Neural cell (in vitro differentiated cells): ENCODE measurements at regions not wholly inside any gene's neighbourhood (a gene's known extent, or its start where the extent isn't known, plus 50 kb on each side); places are given as distances from the start of the nearest gene placed in this dataset.

Source experiments
- H2AFZ ChIP-seq: fragments of 200-600, 300-800 bp; sonication (generic), shearing (Covaris generic); 2 replicates; pipeline ENCODE4 v1.6.0; 2014; ENCODE audit warnings: low read depth, mild to moderate bottlenecking, antibody characterized with exemption, low read length, moderate library complexity
- H3F3A ChIP-seq: fragments of 200-600 bp; shearing (Covaris generic); 2 replicates; pipeline ENCODE4 v1.6.1; 2016; ENCODE audit warnings: mild to moderate bottlenecking, moderate library complexity, mixed read lengths, antibody characterized with exemption, low read length; ENCODE audit not compliant: insufficient read depth, poor library complexity, severe bottlenecking
- H3K27ac ChIP-seq: fragments of 200-600, 300-800 bp; sonication (generic), shearing (Covaris generic); 2 replicates; pipeline ENCODE4 v1.5.1; 2014; ENCODE audit warnings: mild to moderate bottlenecking, low read length, moderate library complexity
- H3K27me3 ChIP-seq: fragments of 300-800, 200-600 bp; sonication (generic), shearing (Covaris generic); 2 replicates; pipeline ENCODE4 v1.6.0; 2014; ENCODE audit warnings: mild to moderate bottlenecking, low read depth, low read length, moderate library complexity; ENCODE audit not compliant: insufficient read depth
- H3K36me3 ChIP-seq: fragments of 300-800, 200-600 bp; sonication (generic), shearing (Covaris generic); 2 replicates; pipeline ENCODE4 v1.5.1; 2014; ENCODE audit warnings: mild to moderate bottlenecking, antibody characterized with exemption, low read length, moderate library complexity; ENCODE audit not compliant: insufficient read depth
- H3K4me2 ChIP-seq: fragments of 300-800, 200-600 bp; sonication (generic), shearing (Covaris generic); 2 replicates; pipeline ENCODE4 v1.6.0; 2014; ENCODE audit warnings: mild to moderate bottlenecking, low read length
- H3K4me3 ChIP-seq: fragments of 300-800, 200-600 bp; sonication (generic), shearing (Covaris generic); 2 replicates; pipeline ENCODE4 v1.5.1; 2014; ENCODE audit warnings: mild to moderate bottlenecking, low read length, moderate library complexity
- H3K79me2 ChIP-seq: fragments of 200-600 bp; shearing (Covaris generic); replicated peaks from 2 replicates; pipeline ENCODE4 v1.6.0; 2014; ENCODE audit warnings: mild to moderate bottlenecking, low read length, moderate library complexity; ENCODE audit not compliant: insufficient read depth
- H3K9ac ChIP-seq: fragments of 300-800, 200-600 bp; sonication (generic), shearing (Covaris generic); 2 replicates; pipeline ENCODE4 v1.6.1; 2016; ENCODE audit warnings: mild to moderate bottlenecking, low read length, mixed read lengths
- H3K9me2 ChIP-seq: fragments of 200-600 bp; shearing (Covaris generic); 2 replicates; pipeline ENCODE4 v1.6.1; 2016; ENCODE audit warnings: mild to moderate bottlenecking, low read length, mixed read lengths; ENCODE audit not compliant: insufficient read depth
- H3K9me3 ChIP-seq: fragments of 200-600, 300-800 bp; sonication (generic), shearing (Covaris generic); 2 replicates; pipeline ENCODE4 v1.6.1; 2016; ENCODE audit warnings: mild to moderate bottlenecking, mixed run types, low read length, moderate library complexity, mixed read lengths
- H4K20me1 ChIP-seq: fragments of 200-600 bp; shearing (Covaris generic); 2 replicates; pipeline ENCODE4 v1.6.1; 2016; ENCODE audit warnings: mild to moderate bottlenecking, mixed run types; ENCODE audit not compliant: insufficient read depth
- CTCF ChIP-seq: fragments of 450-650 bp; IDR thresholded peaks from 2 replicates; pipeline ENCODE4 v1.5.1; 2014; ENCODE audit warnings: antibody characterized with exemption, mild to moderate bottlenecking, moderate library complexity; ENCODE audit not compliant: poor library complexity, severe bottlenecking
- EP300 ChIP-seq: fragments of 450-650 bp; conservative IDR thresholded peaks from 2 replicates; pipeline ENCODE4 v1.6.1; 2014; ENCODE audit warnings: antibody characterized with exemption, mild to moderate bottlenecking, moderate library complexity; ENCODE audit not compliant: poor library complexity, severe bottlenecking
- EZH2 ChIP-seq: fragments of 200-600, 300-800 bp; shearing (Covaris generic), sonication (generic); IDR thresholded peaks from 2 replicates; pipeline ENCODE4 v1.6.1; 2014; ENCODE audit warnings: antibody characterized with exemption, low read length, borderline replicate concordance, mild to moderate bottlenecking; ENCODE audit not compliant: insufficient read depth, poor library complexity, severe bottlenecking
- MXI1 ChIP-seq: fragments of 450-650 bp; conservative IDR thresholded peaks from 2 replicates; pipeline ENCODE4 v1.6.1; 2014; ENCODE audit warnings: antibody characterized with exemption, mild to moderate bottlenecking; ENCODE audit not compliant: poor library complexity, severe bottlenecking
- POLR2AphosphoS5 ChIP-seq: IDR thresholded peaks from 2 replicates; pipeline ENCODE4 v1.6.1; 2012
- RAD21 ChIP-seq: fragments of 450-650 bp; conservative IDR thresholded peaks from 2 replicates; pipeline ENCODE4 v1.6.1; 2014; ENCODE audit warnings: antibody characterized with exemption, mild to moderate bottlenecking, moderate library complexity
- SMC3 ChIP-seq: fragments of 450-650 bp; conservative IDR thresholded peaks from 2 replicates; pipeline ENCODE4 v1.6.1; 2014; ENCODE audit warnings: antibody characterized with exemption, mild to moderate bottlenecking, moderate library complexity; ENCODE audit not compliant: poor library complexity
- TAF1 ChIP-seq: IDR thresholded peaks from 2 replicates; pipeline ENCODE4 v1.6.1; 2012; ENCODE audit warnings: low read depth
- TF ChIP-seq, protein P1 (sequence below): IDR thresholded peaks from 2 replicates; pipeline ENCODE4 v1.6.1; 2012; ENCODE audit warnings: borderline replicate concordance

DNA sequence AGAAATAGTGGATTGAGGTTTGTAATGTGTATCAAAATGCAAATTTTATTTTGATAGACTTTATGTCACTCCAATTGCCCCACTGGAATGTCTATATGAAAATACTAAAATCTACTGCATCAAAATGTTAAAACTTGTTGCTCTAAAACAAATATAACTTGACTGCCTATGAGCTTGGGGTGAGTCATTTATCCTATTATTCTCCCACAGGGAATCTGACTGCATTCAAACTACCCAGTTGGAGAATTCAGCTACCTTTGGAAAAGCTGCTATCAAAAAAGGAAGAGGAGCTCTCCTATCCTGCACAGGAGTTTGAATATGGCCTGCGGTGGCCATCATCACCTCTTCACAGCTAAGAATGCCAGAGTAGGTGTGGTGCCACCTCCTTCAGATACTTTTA is 173.1 kb downstream of the KLHL28 start:
- TF ChIP-seq SMC3 (no peak), RAD21 (no peak), TAF1 (no peak), POLR2AphosphoS5 (no peak), EP300 (no peak), EZH2 (no peak), CTCF (no peak), MXI1 (no peak)
- TF ChIP-seq, protein P1, sequence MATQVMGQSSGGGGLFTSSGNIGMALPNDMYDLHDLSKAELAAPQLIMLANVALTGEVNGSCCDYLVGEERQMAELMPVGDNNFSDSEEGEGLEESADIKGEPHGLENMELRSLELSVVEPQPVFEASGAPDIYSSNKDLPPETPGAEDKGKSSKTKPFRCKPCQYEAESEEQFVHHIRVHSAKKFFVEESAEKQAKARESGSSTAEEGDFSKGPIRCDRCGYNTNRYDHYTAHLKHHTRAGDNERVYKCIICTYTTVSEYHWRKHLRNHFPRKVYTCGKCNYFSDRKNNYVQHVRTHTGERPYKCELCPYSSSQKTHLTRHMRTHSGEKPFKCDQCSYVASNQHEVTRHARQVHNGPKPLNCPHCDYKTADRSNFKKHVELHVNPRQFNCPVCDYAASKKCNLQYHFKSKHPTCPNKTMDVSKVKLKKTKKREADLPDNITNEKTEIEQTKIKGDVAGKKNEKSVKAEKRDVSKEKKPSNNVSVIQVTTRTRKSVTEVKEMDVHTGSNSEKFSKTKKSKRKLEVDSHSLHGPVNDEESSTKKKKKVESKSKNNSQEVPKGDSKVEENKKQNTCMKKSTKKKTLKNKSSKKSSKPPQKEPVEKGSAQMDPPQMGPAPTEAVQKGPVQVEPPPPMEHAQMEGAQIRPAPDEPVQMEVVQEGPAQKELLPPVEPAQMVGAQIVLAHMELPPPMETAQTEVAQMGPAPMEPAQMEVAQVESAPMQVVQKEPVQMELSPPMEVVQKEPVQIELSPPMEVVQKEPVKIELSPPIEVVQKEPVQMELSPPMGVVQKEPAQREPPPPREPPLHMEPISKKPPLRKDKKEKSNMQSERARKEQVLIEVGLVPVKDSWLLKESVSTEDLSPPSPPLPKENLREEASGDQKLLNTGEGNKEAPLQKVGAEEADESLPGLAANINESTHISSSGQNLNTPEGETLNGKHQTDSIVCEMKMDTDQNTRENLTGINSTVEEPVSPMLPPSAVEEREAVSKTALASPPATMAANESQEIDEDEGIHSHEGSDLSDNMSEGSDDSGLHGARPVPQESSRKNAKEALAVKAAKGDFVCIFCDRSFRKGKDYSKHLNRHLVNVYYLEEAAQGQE, result no peak
- H3K27ac ChIP-seq, result no peak overlapping the region

DNA sequence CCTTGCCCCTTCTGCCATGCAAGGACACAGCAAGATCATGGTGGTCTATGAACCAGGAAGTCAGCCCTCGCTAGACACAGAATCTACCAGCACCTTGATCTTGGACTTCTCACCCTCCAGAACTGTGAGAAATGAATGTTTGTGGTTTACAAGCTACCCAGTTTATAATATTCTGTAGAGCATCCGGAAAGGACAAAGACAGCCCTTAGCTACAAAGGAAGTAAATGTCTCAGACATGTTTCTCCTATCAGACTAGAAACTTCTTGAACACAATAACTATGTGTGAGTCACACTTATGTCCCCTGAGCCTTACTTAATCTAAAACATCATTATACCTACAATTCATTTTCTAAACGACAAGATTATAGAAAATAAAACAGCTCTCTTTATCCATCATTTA is 176.7 kb downstream of the KLHL28 start:
- H3K9me3 ChIP-seq, result no peaks in the 10 kb centered on the region
- no peak overlapping the region for H3K4me3 ChIP-seq
- TF ChIP-seq SMC3, result no peak
- TF ChIP-seq, protein P1, result no peak
- no peak for TF ChIP-seq TAF1
- no peak for TF ChIP-seq POLR2AphosphoS5
- no peak for TF ChIP-seq EP300
- no peak for TF ChIP-seq CTCF
- no peak for TF ChIP-seq MXI1
- no peak for TF ChIP-seq RAD21
- no peak for TF ChIP-seq EZH2
- H4K20me1 ChIP-seq, result no peaks in the 10 kb centered on the region
- H3K9me2 ChIP-seq, result no peaks in the 10 kb centered on the region
- H3K27me3 ChIP-seq, result no peaks in the 10 kb centered on the region
- no peak overlapping the region for H3K9ac ChIP-seq
- H3K4me2 ChIP-seq, result no peak overlapping the region
- no peak overlapping the region for H2AFZ ChIP-seq
- H3K36me3 ChIP-seq, result no peaks in the 10 kb centered on the region
- H3K27ac ChIP-seq, result no peak overlapping the region
- H3K79me2 ChIP-seq, result no peaks in the 10 kb centered on the region
- no peaks in the 10 kb centered on the region for H3F3A ChIP-seq

More for the DNA sequence above, 173.1 kb downstream of the KLHL28 start:
- no peaks in the 10 kb centered on the region for H3K79me2 ChIP-seq
- no peaks in the 10 kb centered on the region for H3K27me3 ChIP-seq
- H3K9me3 ChIP-seq, result no peaks in the 10 kb centered on the region
- H3K36me3 ChIP-seq, result no peaks in the 10 kb centered on the region
- no peaks in the 10 kb centered on the region for H4K20me1 ChIP-seq
- no peak overlapping the region for H3K4me2 ChIP-seq
- H2AFZ ChIP-seq, result no peak overlapping the region
- H3K9ac ChIP-seq, result no peak overlapping the region
- no peak overlapping the region for H3K4me3 ChIP-seq
- H3K9me2 ChIP-seq, result no peaks in the 10 kb centered on the region
- no peaks in the 10 kb centered on the region for H3F3A ChIP-seq
